ENCODE measurements at regions not wholly inside any gene's neighbourhood (a gene's known extent, or its start where the extent isn't known, plus 50 kb on each side); places are given as distances from the start of the nearest gene placed in this dataset.
"Not testable (repeated sequence)": the region's sequence is repeated elsewhere in the genome, so short reads cannot be mapped to it uniquely, and the experiment has no call there.

DNA sequence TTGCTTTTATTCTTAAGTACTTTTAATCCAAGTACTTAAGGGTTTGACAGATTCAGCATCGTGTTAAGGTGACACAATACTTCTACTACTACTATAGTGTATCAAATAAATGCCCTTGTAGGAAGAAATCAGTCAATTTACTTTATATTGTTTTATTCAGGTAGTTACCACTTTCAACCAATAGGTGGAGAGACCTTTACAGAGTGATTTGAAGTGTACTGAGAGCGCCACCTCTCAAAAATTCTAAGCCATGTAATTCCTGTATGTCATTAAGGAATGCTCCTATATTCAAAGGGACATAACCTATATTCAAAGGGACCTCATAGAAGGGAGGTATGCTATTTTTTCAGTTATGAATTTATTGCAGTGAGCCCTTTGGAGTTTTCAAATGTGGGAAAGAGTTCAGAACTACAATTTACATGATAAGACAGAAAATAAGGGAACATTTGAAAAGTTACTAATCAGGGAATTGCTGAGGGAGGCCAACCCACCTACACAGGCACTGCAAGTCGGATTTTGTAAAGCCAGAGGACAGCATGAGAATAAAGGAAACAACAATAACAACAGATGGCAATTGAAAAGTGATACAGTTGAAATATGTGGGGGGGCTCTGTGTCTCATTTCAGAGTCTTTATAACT is 955.6 kb downstream of the TBC1D32 start:
- no peak for DNase-seq (ENCODE audit: low spot score)

DNA sequence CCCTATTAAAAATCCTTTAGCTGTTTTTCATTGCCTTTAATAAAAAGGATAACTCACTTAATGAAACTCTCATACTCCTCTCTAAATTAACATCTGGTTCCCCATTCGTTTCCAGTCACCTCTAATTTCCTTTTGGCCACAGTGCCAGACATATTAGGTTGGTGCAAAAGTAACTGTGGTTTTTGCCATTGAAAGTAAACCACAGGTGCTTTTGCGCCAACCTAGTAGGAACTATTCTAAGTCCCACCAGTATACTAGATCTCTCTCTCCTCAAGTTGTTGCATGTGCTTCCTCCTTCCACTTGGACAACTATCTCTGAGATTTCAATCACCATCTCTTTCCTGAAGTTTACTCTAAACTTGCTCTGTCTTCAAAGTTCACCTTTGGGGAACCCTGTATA is 961.1 kb downstream of the TBC1D32 start:
- no peak for DNase-seq (ENCODE audit: low spot score)

DNA sequence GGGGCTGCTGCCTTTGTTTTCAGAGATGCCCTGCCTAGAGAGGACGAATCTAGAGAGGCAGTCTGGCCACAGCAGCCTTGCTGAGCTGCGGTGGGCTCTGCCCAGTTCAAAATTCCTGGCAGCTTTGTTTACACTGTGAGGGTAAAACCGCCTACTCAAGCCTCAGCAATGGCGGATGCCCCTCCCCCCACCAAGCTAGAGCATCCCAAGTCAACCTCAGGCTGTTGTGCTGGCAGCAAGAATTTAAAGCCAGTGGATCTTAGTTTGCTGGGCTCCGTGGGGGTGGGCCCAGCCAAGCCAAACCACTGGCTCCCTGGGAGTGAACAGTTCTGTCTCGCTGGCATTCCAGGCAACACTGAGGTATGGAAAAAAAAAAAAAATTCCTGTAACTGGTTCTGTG is 970.9 kb downstream of the TBC1D32 start:
- no peak for DNase-seq (ENCODE audit: low spot score)

DNA sequence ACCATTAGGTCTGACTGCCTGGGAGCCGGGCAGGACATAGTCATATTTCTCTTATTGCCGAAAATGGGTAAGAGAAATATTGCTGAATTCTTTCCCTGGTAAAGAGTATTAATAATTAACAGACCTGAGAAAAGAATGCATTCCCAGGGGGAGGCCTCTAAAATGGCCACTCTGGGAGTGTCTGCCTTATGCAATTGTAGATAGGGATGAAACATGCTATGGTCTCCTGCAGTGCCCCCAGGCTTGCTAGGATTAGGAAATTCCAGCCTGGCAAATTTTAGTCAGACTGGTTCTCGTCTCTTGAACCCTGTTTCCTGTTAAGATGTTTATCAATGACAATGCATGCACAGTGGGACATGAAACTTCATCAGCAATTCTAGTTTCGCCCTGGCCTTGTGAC is 975.7 kb downstream of the TBC1D32 start:
- not testable (repeated sequence) for DNase-seq (ENCODE audit: low spot score)

DNA sequence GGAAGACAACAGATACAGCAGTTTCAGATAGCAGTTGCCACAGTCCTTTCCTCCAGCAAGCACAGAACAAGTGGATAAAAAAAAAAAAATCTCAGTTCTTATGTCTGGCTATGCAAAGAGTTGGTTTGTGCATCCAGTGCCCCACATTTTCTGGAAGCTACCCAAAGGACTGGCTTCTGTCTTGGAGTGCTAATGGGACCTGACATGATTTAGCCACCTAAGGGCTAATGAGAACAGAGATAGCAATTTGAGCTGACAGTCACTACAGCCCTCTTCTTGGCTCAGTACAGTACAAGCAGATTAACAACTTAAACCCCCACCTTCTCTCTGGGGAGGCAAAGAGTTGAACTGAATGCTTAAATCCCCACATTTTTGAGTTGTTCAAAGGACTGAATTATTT is 976.8 kb downstream of the TBC1D32 start:
- no peak for DNase-seq (ENCODE audit: low spot score)

DNA sequence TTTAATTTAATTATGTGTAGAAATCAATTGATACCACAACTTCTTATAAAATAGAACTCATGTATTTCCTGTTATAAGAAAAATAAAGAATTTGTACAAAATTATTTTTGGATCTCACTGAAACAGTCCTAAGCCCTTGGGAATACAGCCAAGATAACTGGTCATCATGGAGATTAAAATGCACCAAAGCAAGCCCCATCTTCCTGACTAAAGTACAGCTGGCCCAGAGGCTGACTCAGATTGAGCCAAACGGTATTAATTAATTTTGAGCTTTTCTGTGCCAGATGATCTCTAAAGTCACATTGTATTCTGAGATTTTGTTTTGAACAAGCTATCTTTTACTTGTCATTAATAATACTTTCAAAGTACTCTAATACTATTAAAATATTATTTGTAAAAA is 978.5 kb downstream of the TBC1D32 start:
- no peak for DNase-seq (ENCODE audit: low spot score)

DNA sequence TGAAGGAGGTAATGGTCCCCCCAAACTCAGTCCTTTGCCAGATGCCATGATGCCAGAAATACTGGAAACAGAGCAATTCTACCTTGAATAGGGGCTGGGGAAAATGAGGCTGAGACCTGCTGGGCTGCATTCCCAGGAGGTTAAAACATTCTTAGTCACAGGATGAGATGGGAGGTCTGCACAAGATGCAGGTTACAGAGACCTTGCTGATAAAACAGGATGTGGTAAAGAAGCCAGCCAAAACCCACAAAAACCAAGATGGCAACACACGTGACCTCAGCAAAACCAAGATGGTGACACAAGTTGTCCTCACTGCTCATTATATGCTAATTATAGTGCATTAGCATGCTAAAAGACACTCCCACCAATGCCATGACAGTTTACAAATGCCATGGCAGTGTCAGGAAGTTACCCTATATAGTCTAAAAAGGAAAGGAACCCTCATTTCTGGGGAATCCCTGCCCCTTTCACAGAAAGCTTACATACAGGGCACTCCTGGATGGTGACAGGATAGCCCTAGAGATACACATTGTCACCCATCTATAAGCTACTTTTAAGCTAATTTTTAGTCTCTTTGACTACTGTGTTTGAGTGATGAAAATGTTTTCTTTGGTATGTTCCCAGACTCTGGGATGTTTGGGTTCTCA is 979.7 kb downstream of the TBC1D32 start:
- DNase-seq (ENCODE audit: low spot score): no peak

DNA sequence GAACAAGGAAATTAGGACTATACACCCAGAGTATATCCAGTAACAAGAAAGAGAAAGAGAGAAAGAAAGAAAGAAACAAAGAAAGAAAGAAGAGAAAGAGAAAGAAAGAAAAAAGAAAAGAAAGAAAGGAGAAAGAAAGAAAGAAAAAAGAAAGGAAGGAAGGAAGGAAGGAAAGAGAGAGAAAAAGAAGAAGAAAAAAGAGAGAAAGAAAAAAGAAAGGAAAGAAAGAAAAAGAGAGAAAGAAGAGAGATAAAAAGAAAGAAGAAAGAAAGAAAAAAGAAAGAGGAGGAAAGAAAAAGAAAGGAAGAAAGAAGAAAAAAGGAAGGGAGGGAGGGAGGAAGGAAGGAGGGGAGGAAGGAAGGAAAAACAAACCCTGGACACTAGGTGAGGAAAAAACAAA is 981.8 kb downstream of the TBC1D32 start:
- DNase-seq (ENCODE audit: low spot score): no peak

DNA sequence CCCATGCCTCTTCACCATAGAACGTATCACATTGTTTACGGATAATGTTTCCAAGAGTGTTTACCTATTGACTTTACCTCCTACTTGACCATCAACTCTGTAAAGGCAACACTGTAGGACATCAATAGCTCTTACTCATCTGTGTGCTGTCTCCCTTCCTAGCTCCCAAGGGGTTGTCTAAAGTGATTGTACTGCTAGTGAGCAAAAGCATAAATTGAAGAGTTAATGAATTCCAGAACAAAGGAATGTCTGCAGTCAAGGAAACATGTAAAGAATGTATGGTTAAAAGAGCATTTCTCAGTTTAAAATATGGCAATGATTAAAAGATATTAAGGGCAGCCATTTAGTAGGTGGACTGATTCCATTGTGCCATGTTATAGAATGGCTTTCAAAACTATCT is 985.4 kb downstream of the TBC1D32 start:
- DNase-seq (ENCODE audit: low spot score): no peak

DNA sequence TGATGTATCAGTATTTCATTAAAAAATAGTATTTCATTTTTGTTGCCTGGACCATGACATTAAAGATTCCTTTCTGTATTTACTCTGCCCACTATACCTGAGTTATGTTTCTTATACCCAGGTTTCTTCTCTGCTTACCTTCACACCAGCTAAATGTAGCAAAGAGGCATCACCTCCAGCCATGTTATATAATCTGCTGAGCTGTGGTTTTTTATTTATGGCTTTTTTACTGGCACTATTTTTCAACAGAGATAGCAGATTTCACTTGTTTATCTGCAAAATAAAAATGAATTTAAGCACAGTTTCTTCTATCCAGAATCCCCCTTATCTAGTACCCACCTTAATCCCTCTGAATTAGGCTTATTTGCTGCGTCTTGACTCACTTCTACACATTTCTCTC is 979.0 kb upstream of the MAN1A1 start:
- DNase-seq (ENCODE audit: low spot score): no peak

DNA sequence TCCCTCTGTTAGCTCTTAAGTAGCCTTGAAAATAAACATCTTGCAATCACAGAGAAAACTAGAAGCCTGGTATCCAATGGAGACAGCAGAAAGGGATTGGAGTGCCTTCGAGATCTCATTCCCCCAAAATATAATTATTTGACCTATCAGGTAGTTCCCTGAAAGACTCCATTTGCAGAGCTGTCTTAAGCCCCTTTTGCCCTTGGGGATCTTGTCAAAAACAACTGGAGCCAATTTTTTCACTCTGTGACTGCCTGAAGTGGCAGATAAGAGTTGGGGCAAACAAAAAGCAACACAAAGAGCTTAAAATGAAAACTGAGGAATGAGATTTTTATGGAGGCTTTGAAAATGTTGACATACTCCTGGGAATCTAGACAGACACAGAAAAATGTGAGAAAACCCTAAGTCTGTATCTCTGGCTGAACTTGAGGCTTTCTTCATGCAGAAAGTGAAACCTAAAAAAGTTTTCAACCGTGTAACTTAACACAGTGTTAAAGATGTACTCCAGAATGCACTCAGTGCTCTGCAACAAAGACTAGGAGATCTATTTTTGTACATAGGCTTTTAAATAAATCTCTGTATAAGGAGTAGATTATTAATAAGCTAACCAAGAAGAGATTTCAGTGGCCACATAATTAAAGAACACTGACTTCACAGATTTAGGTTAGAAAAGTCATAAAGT is 971.1 kb upstream of the MAN1A1 start:
- no peak for DNase-seq (ENCODE audit: low spot score)

DNA sequence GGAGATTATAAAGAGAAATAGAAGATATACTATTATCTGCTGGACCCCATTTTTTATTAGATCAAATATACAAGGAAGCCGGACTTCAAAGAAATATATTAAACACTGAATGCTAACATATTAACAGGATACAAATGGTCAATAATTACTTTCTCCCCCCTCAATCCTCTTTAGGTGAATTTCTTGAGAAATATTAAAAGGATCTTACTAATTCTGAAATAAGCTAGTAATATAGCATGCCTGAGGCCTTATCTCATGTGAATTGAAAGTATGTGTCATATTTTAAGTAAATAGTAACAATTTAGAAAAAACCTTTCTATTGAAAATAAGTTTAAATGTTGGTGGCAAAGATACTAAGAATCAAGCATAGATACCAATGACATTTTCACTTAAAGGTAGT is 954.7 kb upstream of the MAN1A1 start:
- no peak for DNase-seq (ENCODE audit: low spot score)

DNA sequence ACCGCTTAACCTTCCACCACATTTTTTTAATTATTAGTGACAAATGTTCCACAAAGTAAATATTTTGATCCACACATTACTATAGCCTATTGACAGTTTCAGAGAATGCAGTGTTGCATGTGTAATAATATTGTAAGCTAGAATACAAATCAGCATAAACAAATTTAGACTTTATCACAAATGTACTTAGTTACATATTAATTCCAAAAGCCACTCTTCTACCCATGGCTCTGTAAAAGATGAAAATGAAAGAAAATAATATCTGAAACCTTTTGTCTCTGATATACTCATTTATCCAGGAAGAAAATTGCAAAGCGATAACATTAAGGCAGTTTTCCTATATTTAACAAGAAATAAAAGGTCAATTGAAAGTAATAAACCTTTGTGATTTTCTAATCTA is 954.0 kb upstream of the MAN1A1 start:
- no peak for DNase-seq (ENCODE audit: low spot score)

DNA sequence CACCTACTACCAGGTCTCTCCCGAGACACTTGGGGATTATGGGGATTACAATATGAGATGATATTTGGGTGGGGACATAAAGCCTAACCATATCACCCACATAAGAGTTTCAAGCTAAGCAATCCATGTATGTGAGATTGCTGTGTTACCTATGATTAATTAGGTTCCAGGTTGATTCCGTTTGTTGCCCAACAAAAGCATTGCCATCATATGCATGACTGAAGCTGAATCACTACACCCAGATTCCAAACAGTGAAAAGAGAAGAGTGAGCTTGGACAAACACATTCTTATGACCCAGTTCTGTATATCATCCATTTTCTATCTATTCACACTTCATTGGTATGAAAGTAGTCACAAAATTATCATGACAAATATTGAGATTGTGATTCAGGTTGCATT is 952.5 kb upstream of the MAN1A1 start:
- DNase-seq (ENCODE audit: low spot score): no peak

DNA sequence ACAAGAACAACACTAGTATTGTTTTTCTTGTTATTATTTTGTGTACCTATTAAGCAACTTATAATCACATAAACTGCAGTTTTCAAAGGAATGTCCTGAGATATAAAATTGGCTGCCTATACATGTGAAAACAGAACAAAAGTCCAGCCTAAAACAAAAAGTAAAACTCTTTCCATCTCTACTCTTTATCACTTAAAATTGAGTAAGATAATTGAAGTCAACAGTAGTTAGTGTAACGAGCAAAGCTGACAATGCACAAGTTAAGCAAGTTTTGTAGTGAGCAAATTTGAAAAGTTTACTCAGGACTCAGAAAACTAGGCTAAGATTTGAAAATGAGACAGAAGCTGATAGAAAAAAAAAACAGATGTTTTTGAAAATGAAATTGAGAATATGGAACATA is 941.4 kb upstream of the MAN1A1 start:
- no peak for DNase-seq (ENCODE audit: low spot score)

DNA sequence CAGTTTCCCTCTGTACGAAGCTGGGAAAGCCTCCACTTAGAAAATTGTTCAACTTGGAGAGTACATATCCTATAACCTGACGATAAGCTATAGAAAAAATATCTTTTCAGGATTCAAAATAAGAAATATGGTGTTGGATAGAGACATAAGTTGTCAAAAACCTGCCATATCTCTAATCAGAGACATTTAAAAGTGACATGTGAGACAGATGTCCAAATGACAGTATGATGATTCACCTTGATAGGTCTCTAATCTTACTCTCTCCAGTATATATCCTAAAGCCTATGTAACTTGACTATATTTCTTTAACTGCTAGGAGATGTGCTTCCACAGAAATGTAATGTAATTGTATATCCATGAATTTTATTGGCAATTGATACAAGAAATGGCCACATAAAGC is 932.4 kb upstream of the MAN1A1 start:
- DNase-seq (ENCODE audit: low spot score): no peak

DNA sequence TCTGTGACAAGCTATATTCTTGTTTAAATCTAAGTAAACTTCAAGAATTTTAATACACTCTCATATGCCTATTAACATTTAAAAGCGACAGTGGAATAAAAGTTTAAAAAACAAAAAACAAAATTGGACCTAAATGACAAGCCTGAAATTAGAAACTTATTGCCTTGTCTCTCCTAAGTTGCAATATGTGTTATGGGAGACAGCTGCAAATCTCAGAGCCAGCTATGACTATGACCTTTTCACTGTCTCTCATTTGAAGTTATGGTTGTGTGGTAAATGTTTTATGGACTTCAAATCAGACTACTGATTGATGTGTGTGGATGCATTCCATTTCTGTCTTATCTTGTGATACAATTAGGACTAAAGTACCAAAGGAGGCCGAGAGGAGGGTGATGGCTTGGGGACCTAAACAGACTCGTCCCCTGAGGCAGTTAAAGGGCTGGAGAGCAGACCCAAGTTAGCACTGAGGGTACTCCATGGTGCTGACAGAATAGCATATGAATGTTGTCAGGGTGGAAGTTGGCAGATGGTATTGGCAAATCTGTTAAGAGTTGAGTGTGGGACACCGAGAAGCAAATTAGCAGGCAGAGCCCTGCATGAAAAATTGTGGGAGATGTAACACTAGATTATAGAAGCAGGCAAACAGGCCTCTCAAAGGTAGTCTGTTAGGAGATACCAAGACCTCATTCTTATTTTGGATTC is 930.1 kb upstream of the MAN1A1 start:
- DNase-seq (ENCODE audit: low spot score): no peak

DNA sequence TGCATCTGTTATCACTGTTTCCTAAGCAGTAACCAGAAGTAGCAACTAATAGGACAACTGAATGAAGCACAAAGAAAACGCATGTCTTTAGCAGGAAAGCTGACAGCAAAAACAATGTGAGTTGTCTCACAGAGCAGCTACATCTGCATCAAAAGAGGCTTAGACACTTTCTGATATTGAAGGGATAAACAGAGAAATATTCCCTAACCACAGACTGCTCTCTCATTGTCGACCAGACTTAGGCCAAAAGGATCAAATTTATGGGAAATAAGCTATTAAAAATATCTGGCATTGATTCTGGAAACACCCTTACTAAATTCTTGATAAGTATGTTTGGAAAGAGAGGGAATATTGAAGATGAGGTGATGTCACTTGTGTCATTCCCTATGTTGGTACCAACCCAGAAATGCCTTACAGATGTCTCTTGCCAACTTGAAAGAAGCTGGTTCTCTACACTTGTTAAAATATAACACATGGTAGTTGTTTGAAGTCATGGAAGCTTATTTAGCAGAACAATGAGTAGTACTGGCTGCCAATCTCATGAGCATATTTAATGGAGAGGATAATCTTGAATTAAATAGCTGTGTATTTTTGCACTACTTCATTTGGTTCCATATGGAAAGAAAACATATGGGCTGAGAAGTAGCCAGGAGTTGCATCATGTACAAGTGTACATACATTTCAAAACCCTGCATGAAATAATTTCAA is 929.3 kb upstream of the MAN1A1 start:
- DNase-seq (ENCODE audit: low spot score): no peak

DNA sequence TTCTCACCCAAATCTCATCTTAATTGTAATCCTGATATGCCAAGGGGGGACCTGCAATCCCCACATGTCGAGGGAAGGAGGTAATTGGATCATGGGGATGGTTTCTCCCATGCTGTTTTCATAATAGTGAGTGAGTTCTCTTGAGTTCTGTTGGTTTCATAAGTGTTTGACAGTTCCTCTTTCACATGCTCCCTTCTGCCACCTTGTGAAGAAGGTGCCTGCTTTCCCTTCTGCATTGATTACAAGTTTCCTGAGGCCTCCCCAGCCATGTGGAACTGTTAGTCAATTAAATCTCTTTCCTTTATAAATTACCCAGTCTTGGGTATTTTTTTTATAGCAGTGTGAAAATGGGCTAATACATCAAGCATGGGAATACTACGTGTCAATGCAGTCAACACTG is 925.0 kb upstream of the MAN1A1 start:
- no peak for DNase-seq (ENCODE audit: low spot score)

DNA sequence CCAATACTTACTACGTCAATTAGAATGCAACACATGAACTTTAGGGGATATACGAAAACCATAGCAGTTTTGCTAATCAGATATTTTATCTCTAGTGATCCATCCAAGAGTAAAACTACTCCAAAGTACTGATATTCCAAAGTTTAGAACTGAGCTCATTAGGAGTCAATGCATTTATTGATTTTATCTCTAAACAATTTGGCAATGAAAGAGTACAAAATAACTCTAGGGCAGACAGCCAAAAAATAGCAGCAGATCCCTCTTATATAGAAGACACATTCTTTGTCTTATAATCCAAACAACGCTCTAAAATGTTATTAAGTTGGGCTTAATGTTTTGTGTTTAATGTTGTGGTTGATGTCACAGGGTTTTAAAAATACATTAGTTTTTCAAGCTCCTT is 923.9 kb upstream of the MAN1A1 start:
- DNase-seq (ENCODE audit: low spot score): no peak

DNA sequence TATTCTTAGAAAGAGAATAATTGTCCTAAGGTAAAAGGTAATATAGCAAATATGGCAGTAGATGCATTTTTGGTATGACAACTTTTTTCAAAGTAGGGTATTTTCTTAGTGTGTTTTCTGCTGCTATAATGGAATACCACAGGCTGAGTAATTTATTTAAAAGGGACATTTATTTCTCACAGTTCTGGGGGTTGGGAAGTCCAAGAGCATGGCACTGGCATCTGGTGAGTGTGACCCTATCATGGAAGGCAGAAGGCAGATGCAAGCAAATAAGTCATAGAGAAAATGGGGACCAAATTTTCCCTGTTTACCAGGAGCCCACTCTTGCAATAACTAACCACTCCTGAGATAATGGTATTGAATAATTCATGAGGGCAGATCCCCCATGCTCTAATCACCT is 922.5 kb upstream of the MAN1A1 start:
- DNase-seq (ENCODE audit: low spot score): no peak

DNA sequence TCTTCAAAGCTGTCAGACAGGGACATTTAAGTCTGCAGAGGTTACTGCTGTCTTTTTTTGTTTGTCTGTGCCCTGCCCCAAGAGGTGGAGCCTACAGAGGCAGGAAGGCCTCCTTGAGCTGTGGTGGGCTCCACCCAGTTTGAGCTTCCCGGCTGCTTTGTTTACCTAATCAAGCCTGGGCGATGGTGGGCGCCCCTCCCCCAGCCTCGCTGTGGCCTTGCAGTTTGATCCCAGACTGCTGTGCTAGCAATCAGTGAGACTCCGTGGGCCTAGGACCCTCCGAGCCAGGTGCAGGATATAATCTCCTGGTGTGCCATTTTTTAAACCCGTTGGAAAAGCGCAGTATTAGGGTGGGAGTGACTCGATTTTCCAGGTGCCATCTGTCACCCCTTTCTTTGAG is 918.7 kb upstream of the MAN1A1 start:
- not testable (repeated sequence) for DNase-seq (ENCODE audit: low spot score)
